ENCODE measurements at regions not wholly inside any gene's neighbourhood (a gene's known extent, or its start where the extent isn't known, plus 50 kb on each side); places are given as distances from the start of the nearest gene placed in this dataset.
"Not testable (repeated sequence)": the region's sequence is repeated elsewhere in the genome, so short reads cannot be mapped to it uniquely, and the experiment has no call there.

DNA sequence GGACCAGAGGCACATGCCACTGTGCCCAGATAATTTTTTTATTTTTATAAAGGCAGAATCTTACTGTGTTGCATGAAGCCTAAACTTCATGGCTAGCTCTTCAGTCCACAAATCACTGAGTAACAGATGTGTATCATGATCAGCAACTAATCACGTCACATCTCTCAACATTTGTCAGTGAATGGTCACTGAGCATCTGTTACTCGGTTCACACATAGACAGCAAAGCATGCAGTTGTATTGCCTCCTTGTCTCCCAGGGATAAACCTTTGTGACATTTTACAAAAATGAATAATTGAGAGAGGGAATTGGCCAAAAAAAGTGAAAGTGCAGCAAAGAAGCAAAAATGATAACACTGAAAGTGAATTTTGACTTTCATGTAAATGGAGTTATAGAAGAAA lies 85.9 kb upstream of the BTG1 start:
- DNase-seq (ENCODE audit: low read depth): not testable (repeated sequence)

DNA sequence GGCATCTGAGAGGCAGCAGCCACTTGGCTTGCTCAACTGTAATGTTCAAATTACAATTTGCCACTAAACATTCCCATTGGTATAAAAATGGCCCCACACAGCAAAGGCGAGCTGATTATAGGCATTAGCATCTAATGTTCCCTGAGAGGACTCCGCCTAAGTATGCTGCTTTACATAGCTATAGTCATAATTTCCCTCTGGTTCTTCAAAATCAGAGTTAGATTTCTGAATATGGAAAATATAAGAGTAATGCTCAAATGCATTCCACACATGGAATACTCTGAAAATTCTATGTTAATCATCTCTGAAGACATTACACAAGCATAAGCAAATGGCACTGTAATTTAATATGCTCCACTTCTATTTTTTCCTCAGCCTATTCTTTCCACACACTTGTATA lies 83.7 kb upstream of the BTG1 start:
- DNase-seq (ENCODE audit: low read depth): no peak

DNA sequence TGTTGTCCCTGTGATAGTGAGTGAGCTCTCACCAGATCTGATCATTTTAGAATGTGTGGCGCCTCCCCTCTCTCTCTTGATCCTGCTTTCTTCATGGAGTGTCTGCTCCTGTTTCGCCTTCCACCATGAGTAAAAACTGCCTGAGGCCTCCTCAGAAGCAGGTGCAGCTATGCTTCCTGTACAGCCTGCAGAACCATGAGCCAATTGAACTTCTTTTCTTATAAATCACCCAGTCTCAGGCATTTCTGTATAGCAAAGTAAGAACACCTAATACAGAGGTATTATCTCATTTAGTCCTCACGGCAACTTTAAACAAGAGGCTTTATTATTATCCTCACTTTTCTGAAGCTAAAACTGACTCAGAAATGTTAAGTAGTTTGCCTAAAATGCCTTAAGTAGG lies 81.3 kb upstream of the BTG1 start:
- DNase-seq (ENCODE audit: low read depth): no peak

DNA sequence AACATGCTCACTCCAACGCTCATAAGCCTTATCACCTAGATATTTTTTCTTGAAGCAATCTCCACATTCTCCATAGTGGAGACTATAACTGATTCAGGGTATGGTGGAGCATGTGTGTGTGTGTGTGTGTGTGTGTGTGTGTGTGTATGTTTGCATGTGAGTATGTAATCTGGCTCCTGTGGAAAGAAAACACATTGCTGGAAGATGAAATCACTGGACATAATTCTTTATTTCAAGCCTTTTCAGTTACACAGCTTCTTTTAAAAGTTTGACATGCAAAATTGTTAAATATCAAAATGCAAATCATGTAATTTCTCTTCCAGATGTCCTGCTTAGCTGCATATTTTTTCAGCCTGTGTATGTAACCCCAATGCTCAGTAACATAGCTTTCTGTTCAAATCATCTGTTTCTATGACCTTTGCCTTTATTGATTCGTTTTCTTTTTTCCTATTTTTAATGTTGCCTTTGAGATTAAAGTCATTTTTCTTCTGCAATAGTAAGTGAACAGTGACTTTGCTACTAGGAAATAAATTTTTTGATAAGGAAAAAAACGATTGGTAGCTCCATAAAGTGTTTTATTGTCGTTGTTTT lies 80.5 kb upstream of the BTG1 start:
- no peak for DNase-seq (ENCODE audit: low read depth)

DNA sequence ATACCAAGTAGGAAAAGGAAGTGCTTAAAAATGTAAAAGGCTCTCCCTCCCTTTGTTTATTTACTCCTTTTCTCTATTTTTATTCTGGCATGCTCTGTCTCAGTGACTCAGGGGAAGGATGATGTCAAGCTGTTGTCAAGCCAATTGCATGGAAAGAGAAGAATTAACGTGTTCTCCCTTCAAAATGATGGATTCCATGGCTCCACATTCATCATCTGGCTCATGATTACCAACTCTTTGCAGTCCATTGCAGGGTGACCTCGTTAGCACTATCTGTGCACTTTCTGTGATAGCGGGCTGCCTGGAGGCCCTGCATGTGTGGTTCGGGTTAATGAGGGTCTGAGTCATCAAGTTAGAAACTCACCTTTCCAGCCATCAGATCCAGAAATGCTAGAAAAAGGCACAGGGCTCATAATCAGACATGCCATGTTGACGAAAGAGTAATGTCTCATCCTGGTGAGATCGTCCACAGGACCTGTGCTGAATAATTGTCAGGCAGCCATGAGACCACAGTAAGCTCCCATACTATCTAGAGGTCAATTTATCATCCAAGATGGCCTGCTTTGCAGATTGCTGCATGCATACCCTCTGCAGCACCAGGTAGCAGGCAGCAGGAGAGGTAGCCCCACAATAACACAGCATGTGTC lies 79.2 kb upstream of the BTG1 start:
- peak; percentile 91 for DNase-seq (ENCODE audit: low read depth)

DNA sequence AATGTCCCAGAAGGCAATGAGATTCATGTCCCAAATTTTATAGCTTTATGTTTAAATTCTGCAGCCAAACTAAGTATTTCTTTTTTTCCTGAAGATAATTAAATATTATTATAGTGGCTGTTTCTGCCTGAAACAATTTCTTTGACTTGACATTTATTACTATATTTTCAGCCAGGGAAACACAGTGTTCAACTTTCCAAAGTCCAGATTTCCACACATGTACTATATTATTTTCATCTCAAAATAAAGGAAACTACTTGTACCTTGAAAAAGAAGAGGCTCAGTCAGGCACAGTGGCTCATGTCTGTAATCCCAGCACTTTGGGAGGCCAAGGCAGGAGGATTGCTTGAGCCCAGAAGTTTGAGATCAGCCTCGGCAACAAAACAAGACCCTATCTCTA lies 77.8 kb upstream of the BTG1 start:
- no peak for DNase-seq (ENCODE audit: low read depth)

DNA sequence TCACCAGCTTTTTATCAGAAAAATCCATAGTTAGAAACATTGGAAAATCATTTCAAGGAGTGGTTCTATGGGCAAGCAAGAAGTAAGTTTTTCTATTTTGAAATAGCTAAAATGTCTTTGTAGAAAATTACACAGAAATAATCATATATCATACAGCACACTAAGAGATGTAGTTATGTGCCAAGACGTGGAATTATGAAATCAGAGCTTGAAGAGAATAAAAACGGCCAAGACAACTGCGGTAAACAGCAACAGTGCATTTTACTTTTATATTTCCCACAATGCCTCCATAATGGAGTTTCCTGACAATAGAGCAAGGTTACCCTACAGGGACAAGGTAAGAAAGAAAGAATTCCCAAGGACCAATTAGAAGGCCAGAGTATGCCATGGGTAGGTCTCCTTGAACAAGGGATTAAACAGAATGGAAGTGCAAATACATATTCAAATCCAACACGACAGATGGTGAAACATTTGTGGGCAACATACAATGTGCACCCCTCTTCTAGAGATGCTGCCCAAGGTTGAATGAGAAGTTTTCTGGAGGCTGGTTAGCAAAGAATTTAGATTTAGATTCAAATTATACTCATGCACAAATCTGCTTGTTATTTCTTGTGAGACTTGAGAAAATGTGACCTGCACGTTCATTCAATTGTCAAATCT lies 76.1 kb upstream of the BTG1 start:
- no peak for DNase-seq (ENCODE audit: low read depth)

DNA sequence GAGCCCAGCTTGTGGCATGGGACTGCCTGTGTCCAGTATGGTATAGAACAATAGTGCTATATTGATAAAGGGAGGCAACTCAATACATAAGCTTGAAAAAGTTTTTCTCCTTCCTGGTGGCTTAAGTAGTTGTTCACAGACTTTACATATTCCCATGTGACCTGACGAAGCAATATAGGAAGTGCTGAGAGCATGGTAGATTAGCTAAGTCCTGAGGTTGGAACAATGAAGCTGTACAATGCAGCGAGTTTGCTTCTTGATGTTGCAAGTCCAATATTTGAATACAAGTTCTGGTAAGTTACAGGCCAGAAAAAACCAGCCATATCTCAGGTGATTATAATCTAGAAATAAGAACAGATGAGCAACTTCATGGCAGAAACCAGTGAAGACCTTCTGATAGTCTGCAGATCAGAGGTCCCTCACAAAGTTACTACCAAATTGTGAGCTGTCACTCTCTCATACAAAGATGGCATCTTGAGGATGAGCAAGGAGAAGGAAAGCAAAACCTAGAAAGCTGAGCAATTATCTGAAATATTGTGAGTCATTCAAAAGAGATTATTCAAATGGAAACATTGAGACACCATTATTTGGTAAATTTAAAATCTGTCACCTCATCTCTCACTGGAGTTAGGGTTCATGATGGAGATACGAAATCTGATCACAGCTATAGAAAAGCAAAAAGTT lies 72.9 kb upstream of the BTG1 start:
- no peak for DNase-seq (ENCODE audit: low read depth)

DNA sequence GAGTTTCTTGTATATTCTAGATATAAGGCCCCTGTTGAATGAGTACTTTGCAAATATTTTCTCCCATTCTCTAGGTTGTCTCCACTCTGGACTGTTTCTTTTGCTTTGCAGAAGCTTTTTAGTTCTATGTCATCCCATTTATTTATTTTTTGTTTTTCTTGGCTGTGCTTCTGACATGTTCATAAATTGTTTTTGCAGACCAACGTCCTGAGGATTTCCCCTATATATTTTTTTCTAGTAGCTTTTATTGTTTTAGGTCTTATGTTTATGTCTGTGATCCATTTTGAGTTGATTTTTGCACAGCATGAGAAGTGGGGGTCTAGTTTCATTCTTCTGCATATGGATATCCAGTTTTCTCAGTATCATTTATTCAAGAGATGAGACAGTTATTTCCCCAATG lies 70.4 kb upstream of the BTG1 start:
- DNase-seq (ENCODE audit: low read depth): no peak

DNA sequence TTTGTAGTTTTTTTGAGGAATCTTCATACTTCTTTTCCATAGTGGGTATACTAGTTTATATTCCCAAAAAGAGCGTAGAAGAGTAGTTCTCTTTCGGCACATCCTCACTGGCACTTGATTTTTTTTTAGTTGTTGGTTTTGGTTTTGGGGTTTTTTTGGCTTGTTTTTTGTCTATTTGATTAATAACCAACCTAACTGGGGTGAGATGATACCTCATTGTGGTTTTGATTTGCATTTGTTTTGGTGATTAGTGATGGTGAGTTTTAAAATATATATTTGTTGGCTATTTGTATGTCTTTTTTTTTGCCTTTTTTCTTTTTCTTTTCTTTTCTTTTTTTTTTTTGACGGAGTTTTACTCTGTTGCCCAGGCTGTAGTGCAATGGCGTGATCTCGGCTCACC lies 69.7 kb upstream of the BTG1 start:
- no peak for DNase-seq (ENCODE audit: low read depth)

DNA sequence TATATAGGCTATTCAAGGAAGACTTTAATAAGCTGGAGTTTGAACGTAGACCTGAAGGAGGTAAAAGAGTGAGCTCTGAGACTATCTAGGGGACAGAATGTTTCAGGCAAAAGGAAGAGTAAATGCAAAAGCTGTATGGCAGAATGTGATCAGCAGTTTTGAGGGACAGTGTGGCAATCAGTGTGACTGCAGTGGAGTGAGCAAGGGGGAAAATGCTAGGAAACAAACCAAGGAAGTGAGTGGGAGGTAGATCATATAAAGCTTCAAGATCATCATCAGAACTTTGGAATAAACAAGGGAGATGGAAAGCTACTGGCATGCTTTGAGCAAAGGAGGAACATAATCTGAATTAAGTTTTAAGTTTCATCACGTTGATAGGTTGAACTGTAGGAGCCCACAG lies 67.5 kb upstream of the BTG1 start:
- no peak for DNase-seq (ENCODE audit: low read depth)

DNA sequence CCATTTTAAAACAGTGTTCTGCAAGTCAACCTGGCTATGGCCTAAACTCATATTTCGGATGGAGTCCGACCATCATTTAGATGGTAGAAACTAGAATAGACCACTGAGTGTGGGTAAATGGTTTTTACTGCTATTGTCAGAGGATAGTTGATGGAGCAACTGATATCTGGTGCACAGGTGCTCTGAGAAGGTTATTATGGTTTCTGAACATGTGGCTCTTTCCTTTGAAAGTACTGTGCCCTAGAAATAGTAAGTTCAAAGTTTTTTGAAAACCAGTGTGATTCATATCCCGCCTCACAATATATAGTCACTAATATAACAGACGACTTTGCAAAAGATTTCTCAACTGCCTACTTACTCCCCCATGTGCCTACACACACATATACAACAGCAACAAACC lies 64.4 kb upstream of the BTG1 start:
- no peak for DNase-seq (ENCODE audit: low read depth)

DNA sequence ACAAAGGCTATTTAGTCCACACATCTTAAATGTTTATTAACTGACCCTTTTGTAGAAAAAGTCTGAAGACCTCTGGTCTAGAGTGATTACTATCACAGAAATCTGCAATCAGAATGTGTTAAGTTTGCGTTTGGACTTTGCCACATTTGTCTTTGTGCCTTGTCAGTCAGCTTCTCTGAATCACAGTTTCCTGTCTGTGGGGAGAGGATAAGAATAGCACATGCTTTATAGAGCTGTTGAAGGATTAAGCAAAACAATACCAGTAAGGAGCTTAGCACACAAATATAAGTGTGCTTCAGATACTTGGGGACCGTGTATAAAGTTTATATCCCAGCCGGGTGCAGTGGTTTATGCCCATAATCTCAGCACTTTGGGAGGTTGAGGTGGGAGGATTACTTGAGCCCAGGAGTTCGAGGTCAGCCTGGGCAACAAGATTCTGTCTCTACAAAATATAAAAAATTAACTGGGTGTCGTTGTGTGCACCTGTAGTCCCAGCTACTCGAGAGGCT lies 63.0 kb upstream of the BTG1 start:
- peak; percentile 77 for DNase-seq (ENCODE audit: low read depth)

DNA sequence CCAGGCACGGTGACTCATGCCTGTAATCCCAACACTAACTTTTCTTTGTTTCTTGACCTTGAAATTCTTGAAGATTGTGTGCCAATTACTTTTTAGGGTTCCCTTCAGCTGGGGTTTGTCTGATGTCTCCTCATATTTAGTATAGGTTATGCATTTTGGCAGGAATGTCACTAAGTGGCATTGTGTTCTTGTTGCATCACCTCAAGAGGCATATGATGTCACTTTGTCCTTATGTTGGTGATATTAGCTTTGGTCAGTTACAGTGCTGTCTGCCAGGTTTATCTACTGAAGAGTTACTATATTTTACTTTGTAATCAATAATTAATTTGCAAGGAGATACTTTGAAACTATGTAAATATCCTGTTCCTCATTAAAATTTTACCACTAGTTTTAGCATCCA lies 61.0 kb upstream of the BTG1 start:
- no peak for DNase-seq (ENCODE audit: low read depth)

DNA sequence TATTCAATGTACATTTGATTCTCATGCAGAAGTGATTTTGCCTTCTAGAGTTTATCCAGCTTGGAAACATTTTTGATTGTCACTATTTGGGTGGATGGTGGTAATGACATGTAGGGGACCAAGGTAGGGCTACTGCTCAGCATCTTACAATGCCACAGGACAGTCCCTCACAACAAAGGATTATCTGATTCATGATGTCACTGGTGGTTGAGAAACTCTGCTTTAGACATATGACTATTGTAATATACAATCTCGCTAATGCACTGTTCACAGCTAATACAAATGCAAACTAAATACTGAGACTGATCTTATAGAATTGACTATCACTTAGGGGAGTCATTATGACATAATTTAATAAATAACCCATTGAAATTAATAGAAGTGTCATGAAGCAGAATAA lies 60.4 kb upstream of the BTG1 start:
- DNase-seq (ENCODE audit: low read depth): no peak

DNA sequence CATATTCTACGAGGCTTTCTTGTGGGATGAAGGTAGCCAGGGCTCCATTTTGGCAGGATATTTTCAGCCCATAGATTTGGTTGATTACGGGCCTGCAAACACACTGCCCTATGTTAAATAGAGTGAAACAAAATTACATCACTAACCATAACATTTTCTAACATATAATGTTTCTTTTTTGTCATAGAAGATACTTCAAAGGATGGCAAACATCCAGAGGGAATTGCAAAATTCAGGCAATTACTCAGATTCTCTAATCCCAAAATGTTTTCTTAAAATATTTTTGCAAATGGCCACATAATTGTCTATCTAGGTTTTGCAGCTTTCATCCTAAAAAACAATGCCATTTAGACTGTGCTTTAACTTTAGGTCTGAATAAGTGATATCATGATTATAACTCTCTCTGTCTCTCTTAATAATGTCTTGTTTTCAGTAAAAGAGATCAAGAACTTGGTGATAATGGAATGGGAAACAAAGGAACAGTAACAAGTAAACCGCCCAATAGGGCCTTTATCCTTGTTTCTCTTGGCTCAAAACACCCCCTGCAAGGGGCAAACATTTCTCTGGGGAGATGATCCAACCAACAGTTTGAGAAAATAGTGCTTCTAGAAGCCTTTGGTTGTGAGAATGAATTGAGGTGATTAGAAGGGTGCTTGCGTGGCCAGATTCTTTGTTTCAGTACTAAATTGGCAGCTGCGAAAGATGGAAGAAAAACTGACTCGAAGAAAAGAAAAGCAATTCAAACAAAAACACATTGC lies 54.4 kb upstream of the BTG1 start:
- DNase-seq (ENCODE audit: low read depth): no peak

DNA sequence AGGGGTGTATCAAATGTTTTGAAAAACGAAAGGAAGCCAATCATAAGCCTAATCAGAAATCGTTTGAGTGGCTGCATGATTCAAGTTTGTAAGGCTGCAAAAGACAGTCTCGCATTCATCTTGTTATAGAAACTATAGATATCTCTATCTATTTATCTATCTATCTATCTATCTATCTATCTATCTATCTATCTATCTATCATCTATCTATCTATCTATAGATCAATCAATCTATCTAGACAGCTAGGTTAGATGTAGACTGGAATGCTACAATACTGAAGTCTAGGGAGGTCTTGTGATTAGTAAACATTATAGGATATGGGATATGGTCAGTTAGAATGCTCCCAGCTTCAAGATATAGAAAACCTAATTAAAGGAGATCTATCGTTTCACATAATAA lies 52.2 kb upstream of the BTG1 start:
- DNase-seq (ENCODE audit: low read depth): no peak

DNA sequence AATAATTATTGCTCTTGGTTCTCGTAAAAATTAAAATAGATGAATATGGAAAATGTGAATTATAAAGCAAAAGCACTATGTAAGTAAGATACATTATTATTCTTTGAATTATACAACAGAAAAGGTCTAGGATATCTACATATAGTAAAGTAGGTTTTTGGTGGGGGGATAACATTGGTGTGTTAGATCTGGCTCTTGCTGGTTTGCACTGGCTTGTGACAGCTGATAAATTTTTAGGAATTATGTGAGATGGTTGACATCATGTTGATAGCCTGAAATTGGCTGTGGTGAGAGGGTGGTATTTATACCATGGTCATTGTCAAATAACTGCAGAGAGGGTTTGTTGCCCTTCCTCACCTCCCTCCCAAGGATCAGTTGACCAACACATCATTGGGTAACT lies 50.7 kb upstream of the BTG1 start:
- DNase-seq (ENCODE audit: low read depth): no peak
